ENCODE measurements at regions not wholly inside any gene's neighbourhood (a gene's known extent, or its start where the extent isn't known, plus 50 kb on each side); places are given as distances from the start of the nearest gene placed in this dataset.
A peak's percentile ranks its signal among the peaks of the same experiment; 100 is the strongest.

GRCh38 chr9:108374626-108375025 lies 481.2 kb downstream of the ACTL7B start:
- Histone ChIP-seq H3K9me1 (ENCODE audit: insufficient read depth, low read length) (no peaks in the 10 kb centered on the region), H2BK20ac (ENCODE audit: low read depth, low read length) (no peak overlapping the region), H3K9me3 (ENCODE audit: control insufficient read depth, insufficient read depth, low read length) (no peaks in the 10 kb centered on the region), H3K4me3 (ENCODE audit: insufficient read depth, low read depth, low read length) (no peak overlapping the region), H3K56ac (ENCODE audit: extremely low read depth, insufficient read depth, low read length) (no peak overlapping the region), H3K9ac (ENCODE audit: low read depth, low read length) (no peak overlapping the region), H3K18ac (ENCODE audit: low read depth, low read length) (no peak overlapping the region), H3K27me3 (ENCODE audit: control insufficient read depth, insufficient read depth, low read length) (no peaks in the 10 kb centered on the region), H3K36me3 (ENCODE audit: control insufficient read depth, insufficient read depth, low read length) (no peaks in the 10 kb centered on the region), H4K8ac (ENCODE audit: low read depth in 2 of 2, low read length in 2 of 2) (no peak overlapping the region), H4K91ac (ENCODE audit: insufficient read depth, low read depth, low read length) (no peak overlapping the region), H3K79me1 (ENCODE audit: low read depth in 1 of 2, low read length in 2 of 2) (no peaks in the 10 kb centered on the region), H3K4me2 (ENCODE audit: low read depth, low read length) (no peak overlapping the region), H2BK120ac (ENCODE audit: low read depth, low read length) (no peak overlapping the region), H2AFZ (replicated peaks; ENCODE audit: low read length, poor library complexity) (peak overlapping the region; percentile 11), H2BK15ac (ENCODE audit: low read depth, low read length) (no peak overlapping the region), H3K4ac (ENCODE audit: low read depth, low read length) (no peak overlapping the region), H2BK5ac (ENCODE audit: low read depth, low read length, poor library complexity, severe bottlenecking) (no peak overlapping the region), H2AK5ac (ENCODE audit: low read depth, low read length) (no peak overlapping the region), H4K20me1 (ENCODE audit: insufficient read depth, low read length) (no peaks in the 10 kb centered on the region), H4K5ac (ENCODE audit: low read depth, low read length) (no peak overlapping the region), H3K27ac (ENCODE audit: insufficient read depth, low read length) (no peak overlapping the region), H3K14ac (replicated peaks; ENCODE audit: low read depth, low read length) (no peak overlapping the region), H2AK9ac (replicated peaks; ENCODE audit: low read depth, low read length, poor library complexity) (no peak overlapping the region), H3K23ac (ENCODE audit: low read depth, low read length) (no peak overlapping the region), H3K4me1 (ENCODE audit: control insufficient read depth, insufficient read depth, low read length) (peaks cover 4% of the 10 kb centered on the region; the same call in 1 of the 2 replicates)
- TF ChIP-seq CHD1 (IDR thresholded peaks at IDR 0.05; ENCODE audit: low read depth, low read length) (no peak), RCOR1 (IDR thresholded peaks at IDR 0.05; ENCODE audit: insufficient replicate concordance, low read length) (no peak), BHLHE40 (IDR thresholded peaks at IDR 0.05; ENCODE audit: low read depth, low read length) (no peak), FOS (IDR thresholded peaks at IDR 0.05; ENCODE audit: low read depth, low read length) (no peak), MAFK (IDR thresholded peaks at IDR 0.05; ENCODE audit: low read depth, low read length) (no peak), POLR2A (IDR thresholded peaks at IDR 0.05; ENCODE audit: low read depth, low read length) (no peak), RFX5 (IDR thresholded peaks at IDR 0.05; ENCODE audit: low read depth, low read length) (no peak), MXI1 (IDR thresholded peaks at IDR 0.05; ENCODE audit: borderline replicate concordance, low read depth, low read length) (no peak), CEBPB (IDR thresholded peaks at IDR 0.05; ENCODE audit: low read depth, low read length) (no peak), CTCF (conservative IDR thresholded peaks at IDR 0.05; ENCODE audit: low read depth, low read length) (no peak), ELK1 (IDR thresholded peaks at IDR 0.05; ENCODE audit: borderline replicate concordance, low read depth, low read length) (no peak), USF2 (IDR thresholded peaks at IDR 0.05; ENCODE audit: low read depth, low read length) (no peak), SMC3 (IDR thresholded peaks at IDR 0.05; ENCODE audit: low read depth, low read length) (no peak), MAZ (IDR thresholded peaks at IDR 0.05; ENCODE audit: borderline replicate concordance, low read depth, low read length) (no peak), RAD21 (IDR thresholded peaks at IDR 0.05; ENCODE audit: low read length) (no peak), NFE2L2 (IDR thresholded peaks at IDR 0.05; ENCODE audit: low read depth, low read length) (no peak)
- no peak for ATAC-seq (ENCODE audit: low read depth)
- dilution Hi-C loops (cut with HindIII; ENCODE audit: low sequenced_read_pairs, unreplicated experiment) (no loop called here), in situ Hi-C loops (cut with MboI; ENCODE audit: low sequenced_read_pairs) (no loop called here), intact Hi-C loops (cut with micrococcal nuclease) (no loop called here)
- BruUV-seq (replicated peaks): no TSS peak
- ChIA-PET CTCF (interaction anchor here (0.6 to 0.7 kb wide), 2 partner anchors 77 to 909 kb away, joined by 3 to 4 read pairs; no protein-coding TSS in a partner anchor), POLR2A (ENCODE audit: unreplicated experiment) (no interaction called here)
- no peak for DNase-seq
